NCI-H2081 (cell line): ENCODE measurements at regions not wholly inside any gene's neighbourhood (a gene's known extent, or its start where the extent isn't known, plus 50 kb on each side); places are given as distances from the start of the nearest gene placed in this dataset.
"Not testable (repeated sequence)": the region's sequence is repeated elsewhere in the genome, so short reads cannot be mapped to it uniquely, and the experiment has no call there.

Experiments
- DNase-seq, 2 experiments: peaks; one replicate each; lab custom pipeline; 2025; lab: John Stamatoyannopoulos, UW

- no peak for DNase-seq
Observed at GRCh38 chr10:124180947-124181549, 87.7 kb upstream of the CHST15 start.

- no peak for DNase-seq
Observed at GRCh38 chr10:124180044-124180745, 86.8 kb upstream of the CHST15 start.

- no peak for DNase-seq
Observed at GRCh38 chr10:124179308-124180043, 86.1 kb upstream of the CHST15 start.

- no peak for DNase-seq
Observed at GRCh38 chr10:124177180-124177518, 83.8 kb upstream of the CHST15 start.

GRCh38 chr10:124176349-124177179, 83.2 kb upstream of the CHST15 start:
- no peak for DNase-seq

GRCh38 chr10:124175701-124176348, 82.4 kb upstream of the CHST15 start:
- DNase-seq: no peak

GRCh38 chr10:124174673-124175645, 81.6 kb upstream of the CHST15 start:
- no peak for DNase-seq

GRCh38 chr10:124174071-124174566, 80.7 kb upstream of the CHST15 start:
- DNase-seq: no peak

GRCh38 chr10:124173298-124173900, 80.0 kb upstream of the CHST15 start:
- DNase-seq: no peak

- no peak for DNase-seq
Observed at GRCh38 chr10:124172181-124172916, 79.0 kb upstream of the CHST15 start.

- no peak for DNase-seq
Observed at GRCh38 chr10:124171561-124171960, 78.2 kb upstream of the CHST15 start.

- no peak for DNase-seq
Observed at GRCh38 chr10:124170631-124171030, 77.2 kb upstream of the CHST15 start.

- no peak for DNase-seq
Observed at GRCh38 chr10:124168991-124169802, 75.8 kb upstream of the CHST15 start.

GRCh38 chr10:124168581-124168980, 75.2 kb upstream of the CHST15 start:
- DNase-seq: no peak

GRCh38 chr10:124167925-124168324, 74.5 kb upstream of the CHST15 start:
- not testable (repeated sequence) for DNase-seq

- no peak for DNase-seq
Observed at GRCh38 chr10:124166431-124167125, 73.2 kb upstream of the CHST15 start.

GRCh38 chr10:124165827-124166226, 72.4 kb upstream of the CHST15 start:
- DNase-seq: no peak

- DNase-seq: no peak
Observed at GRCh38 chr10:124165311-124165710, 71.9 kb upstream of the CHST15 start.
